Testis (tissue), 2 donors: ENCODE measurements at regions not wholly inside any gene's neighbourhood (a gene's known extent, or its start where the extent isn't known, plus 50 kb on each side); places are given as distances from the start of the nearest gene placed in this dataset.
"Not testable (repeated sequence)": the region's sequence is repeated elsewhere in the genome, so short reads cannot be mapped to it uniquely, and the experiment has no call there.

Experiments used
- DNase-seq: peaks from one replicate; pipeline ENCODE4 v3.0.0-alpha.2; 2019
- H3K27ac ChIP-seq, 2 donors: fragments of 200-600 bp; sonication (generic); one replicate each; pipeline ENCODE4 v1.5.1; 2019
- H3K27me3 ChIP-seq: fragments of 200-600 bp; sonication (generic); one replicate; pipeline ENCODE4 v1.5.1; 2019
- H3K36me3 ChIP-seq: fragments of 200-600 bp; sonication (generic); one replicate; pipeline ENCODE4 v1.5.1; 2017; ENCODE audit warnings: low read depth; ENCODE audit errors: missing control alignments
- H3K4me1 ChIP-seq: fragments of 200-600 bp; sonication (generic); one replicate; pipeline ENCODE4 v1.5.1; 2019
- H3K4me3 ChIP-seq, 2 donors: fragments of 200-600 bp; sonication (generic); one replicate each; pipeline ENCODE4 v1.5.1; 2017 to 2019
- H3K9me3 ChIP-seq: fragments of 200-600 bp; sonication (generic); one replicate; pipeline ENCODE4 v1.5.1; 2017
- POLR2A ChIP-seq: fragments of 450-650 bp; IDR thresholded peaks from one replicate; pipeline ENCODE4 v1.6.1; 2017; ENCODE audit warnings: antibody characterized with exemption, mild to moderate bottlenecking, moderate library complexity
- WGBS, 2 donors: methylation state at CpG; one replicate each; pipeline ENCODE4 v1.1.5; 2018; 5-methylcytosine and 5-hydroxymethylcytosine counted together
- intact Hi-C: fragments of 100-400 bp; cut with DNase I; formaldehyde crosslinking; loops from one replicate; pipeline ENCODE4 v1.15.1; 2023; ENCODE audit warnings: low total_unique reads
- TF ChIP-seq, protein P1 (sequence below), 3 experiments: fragments of 450-650 bp in 2 of 3; fragments of 200-600 bp in 1 of 3; sonication (generic) in 1 of 3; IDR thresholded peaks; one replicate each; pipeline ENCODE4 v1.5.1; 2016 to 2019; ENCODE audit warnings: antibody characterized with exemption in 3 of 3, mild to moderate bottlenecking in 2 of 3, moderate library complexity in 1 of 3

DNA sequence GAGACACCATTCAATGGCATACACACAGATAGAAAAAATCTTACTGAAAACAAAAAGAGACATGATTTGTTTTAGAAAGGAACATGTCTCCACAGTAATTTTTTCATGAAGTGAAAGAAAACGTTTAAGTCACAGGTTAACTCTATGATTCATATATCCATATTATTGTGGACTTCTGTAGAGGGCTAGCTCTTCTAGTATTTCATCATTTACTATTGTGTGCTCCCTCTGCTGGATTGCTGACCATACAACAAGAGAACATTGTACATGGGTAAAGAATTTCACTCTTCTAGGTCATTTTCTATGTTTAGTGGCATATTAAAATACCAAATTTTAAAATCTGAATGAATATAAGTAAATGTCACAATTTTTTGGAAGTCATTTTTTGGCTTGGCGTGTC, 91.8 kb upstream of the POU3F4 start:
- no peak for TF ChIP-seq POLR2A
- TF ChIP-seq, protein P1, sequence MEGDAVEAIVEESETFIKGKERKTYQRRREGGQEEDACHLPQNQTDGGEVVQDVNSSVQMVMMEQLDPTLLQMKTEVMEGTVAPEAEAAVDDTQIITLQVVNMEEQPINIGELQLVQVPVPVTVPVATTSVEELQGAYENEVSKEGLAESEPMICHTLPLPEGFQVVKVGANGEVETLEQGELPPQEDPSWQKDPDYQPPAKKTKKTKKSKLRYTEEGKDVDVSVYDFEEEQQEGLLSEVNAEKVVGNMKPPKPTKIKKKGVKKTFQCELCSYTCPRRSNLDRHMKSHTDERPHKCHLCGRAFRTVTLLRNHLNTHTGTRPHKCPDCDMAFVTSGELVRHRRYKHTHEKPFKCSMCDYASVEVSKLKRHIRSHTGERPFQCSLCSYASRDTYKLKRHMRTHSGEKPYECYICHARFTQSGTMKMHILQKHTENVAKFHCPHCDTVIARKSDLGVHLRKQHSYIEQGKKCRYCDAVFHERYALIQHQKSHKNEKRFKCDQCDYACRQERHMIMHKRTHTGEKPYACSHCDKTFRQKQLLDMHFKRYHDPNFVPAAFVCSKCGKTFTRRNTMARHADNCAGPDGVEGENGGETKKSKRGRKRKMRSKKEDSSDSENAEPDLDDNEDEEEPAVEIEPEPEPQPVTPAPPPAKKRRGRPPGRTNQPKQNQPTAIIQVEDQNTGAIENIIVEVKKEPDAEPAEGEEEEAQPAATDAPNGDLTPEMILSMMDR (IDR thresholded peaks at IDR 0.05), result no peak
- Histone ChIP-seq H3K27ac (no peak overlapping the region), H3K4me3 (no peak overlapping the region), H3K9me3 (no peaks in the 10 kb centered on the region), H3K27me3 (no peaks in the 10 kb centered on the region), H3K4me1 (no peaks in the 10 kb centered on the region), H3K36me3 (no peaks in the 10 kb centered on the region)
- DNase-seq, result peak; percentile 23
- intact Hi-C loops, result no loop called here
- 41 to 55% methylated on average over 2 of the region's 2 CpGs for WGBS, 2 donors

DNA sequence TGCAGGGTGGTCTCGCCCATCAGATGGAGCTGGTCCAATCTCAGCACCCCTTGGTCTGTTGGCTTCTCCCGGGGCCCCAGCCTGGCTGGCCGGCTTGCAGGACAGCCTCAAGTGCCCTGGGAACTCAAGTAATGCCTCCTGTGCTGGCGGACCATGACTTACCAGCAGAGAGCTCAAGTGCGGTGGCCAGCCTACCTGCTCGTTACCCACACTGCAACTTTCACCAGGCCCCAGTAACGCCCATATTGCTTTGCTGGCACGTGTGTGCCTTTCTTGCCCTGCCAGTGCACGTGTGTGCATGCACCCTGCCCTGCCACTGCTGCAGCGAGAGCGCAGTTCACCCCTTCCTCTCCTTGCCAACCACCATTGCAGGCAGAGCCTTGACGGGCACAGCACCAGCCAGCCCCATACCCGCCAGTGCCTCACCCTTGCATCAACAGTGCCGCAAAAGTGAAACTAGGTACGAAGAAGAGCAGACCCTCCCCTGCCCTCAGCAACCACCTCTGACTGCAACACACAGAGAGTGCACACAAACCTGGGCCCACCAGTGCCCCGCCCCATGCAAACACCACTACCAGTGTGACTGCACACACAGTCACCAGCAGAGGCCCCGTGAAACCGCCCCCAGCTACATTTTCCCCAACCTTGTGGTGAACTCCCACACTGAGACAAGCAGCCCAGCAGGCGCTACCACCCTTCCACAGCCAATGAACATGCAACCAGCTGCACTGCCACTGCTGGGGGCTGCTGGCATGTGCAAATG, 88.9 kb upstream of the POU3F4 start:
- TF ChIP-seq, protein P1 (IDR thresholded peaks at IDR 0.05), result no peak
- no peak for TF ChIP-seq POLR2A
- WGBS, 2 donors, result 23 to 81% methylated on average over 7 to 12 of the region's 19 CpGs
- no peak overlapping the region for H3K4me3 ChIP-seq
- H3K36me3 ChIP-seq, result no peaks in the 10 kb centered on the region
- no peaks in the 10 kb centered on the region for H3K27me3 ChIP-seq
- no peak for DNase-seq
- H3K27ac ChIP-seq, result no peak overlapping the region
- intact Hi-C loops, result no loop called here
- no peaks in the 10 kb centered on the region for H3K4me1 ChIP-seq
- no peaks in the 10 kb centered on the region for H3K9me3 ChIP-seq

DNA sequence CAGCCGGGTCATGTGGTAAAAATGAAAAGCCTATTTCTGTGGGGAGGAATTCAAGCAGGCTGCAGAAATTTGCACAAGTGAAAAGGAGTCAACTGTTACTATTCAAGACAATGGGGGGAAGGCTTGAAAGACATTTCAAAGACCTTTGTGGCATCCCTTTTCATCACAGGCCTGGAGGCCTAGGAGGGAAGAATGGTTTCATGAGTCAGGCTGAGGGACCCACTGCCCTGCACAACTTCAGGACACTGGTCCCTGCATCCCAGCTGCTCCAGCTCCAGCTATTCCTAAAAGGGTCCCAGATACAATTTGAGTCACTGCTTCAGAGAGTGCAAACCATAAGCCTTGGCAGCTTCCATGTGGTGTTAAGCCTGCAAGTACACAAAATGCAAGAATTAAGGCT, 85.3 kb upstream of the POU3F4 start:
- H3K4me3 ChIP-seq, result no peak overlapping the region
- no peaks in the 10 kb centered on the region for H3K36me3 ChIP-seq
- no peaks in the 10 kb centered on the region for H3K9me3 ChIP-seq
- no peaks in the 10 kb centered on the region for H3K27me3 ChIP-seq
- 94 to 100% methylated on average over 1 of the region's 1 CpG for WGBS, 2 donors
- no peaks in the 10 kb centered on the region for H3K4me1 ChIP-seq
- DNase-seq, result no peak
- TF ChIP-seq POLR2A, result no peak
- TF ChIP-seq, protein P1 (IDR thresholded peaks at IDR 0.05), result no peak
- intact Hi-C loops, result no loop called here
- no peak overlapping the region for H3K27ac ChIP-seq

DNA sequence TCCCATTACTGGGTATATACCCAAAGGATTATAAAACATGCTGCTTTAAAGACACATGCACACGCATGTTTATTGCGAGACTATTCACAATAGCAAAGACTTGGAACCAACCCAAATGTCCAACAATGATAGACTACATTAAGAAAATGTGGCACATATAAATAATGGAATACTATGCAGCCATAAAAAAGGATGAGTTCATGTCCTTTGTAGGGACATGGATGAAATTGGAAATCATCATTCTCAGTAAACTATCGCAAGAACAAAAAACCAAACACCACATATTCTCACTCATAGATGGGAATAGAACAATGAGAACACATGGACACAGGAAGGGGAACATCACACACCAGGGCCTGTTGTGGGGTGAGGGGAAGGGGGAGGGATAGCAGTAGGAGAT, 65.5 kb upstream of the POU3F4 start:
- intact Hi-C loops, H3K4me3 ChIP-seq: not testable (repeated sequence)

DNA sequence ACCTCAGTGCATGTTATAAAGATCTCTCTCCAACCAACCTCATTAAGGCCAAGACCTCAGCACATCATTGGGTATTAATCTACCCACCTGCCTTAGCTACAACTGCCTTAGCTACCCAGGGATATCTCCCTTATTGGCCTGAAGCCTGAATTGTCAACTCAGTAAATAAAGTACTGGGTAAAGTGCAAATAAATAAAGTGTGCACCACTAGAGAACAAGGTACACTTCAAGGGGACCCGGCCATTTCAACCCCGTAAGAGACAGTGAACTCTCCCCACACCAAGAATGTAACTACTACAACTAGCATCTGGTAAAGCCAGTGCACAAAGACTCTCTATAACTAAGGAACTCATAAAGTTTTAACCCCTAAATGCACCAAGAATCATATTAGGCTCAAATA, 61.7 kb upstream of the POU3F4 start:
- Histone ChIP-seq H3K9me3 (no peaks in the 10 kb centered on the region), H3K4me1 (no peaks in the 10 kb centered on the region), H3K27me3 (no peaks in the 10 kb centered on the region), H3K36me3 (no peaks in the 10 kb centered on the region), H3K4me3 (no peak overlapping the region), H3K27ac (no peak overlapping the region)
- no peak for DNase-seq
- intact Hi-C loops, result no loop called here
- TF ChIP-seq, protein P1 (IDR thresholded peaks at IDR 0.05), result no peak
- TF ChIP-seq POLR2A, result no peak
- WGBS, 2 donors, result 93 to 100% methylated on average over 1 to 2 of the region's 2 CpGs

More for the DNA sequence above, 65.5 kb upstream of the POU3F4 start:
- not testable (repeated sequence) for H3K27me3 ChIP-seq, H3K4me1 ChIP-seq, H3K27ac ChIP-seq, H3K36me3 ChIP-seq, H3K9me3 ChIP-seq, DNase-seq
- WGBS, 2 donors, result 91 to 93% methylated on average over 2 to 3 of the region's 3 CpGs
